ENCODE measurements at regions not wholly inside any gene's neighbourhood (a gene's known extent, or its start where the extent isn't known, plus 50 kb on each side); places are given as distances from the start of the nearest gene placed in this dataset.
"Not testable (repeated sequence)": the region's sequence is repeated elsewhere in the genome, so short reads cannot be mapped to it uniquely, and the experiment has no call there.

- not testable (repeated sequence) for TF ChIP-seq CTCF, POLR2A (IDR thresholded peaks at IDR 0.05)
These were observed 117.0 kb downstream of the SDHAF3 start for GRCh38 chr7:97234494-97234893.
